GM12872 (cell line): ENCODE measurements at regions not wholly inside any gene's neighbourhood (a gene's known extent, or its start where the extent isn't known, plus 50 kb on each side); places are given as distances from the start of the nearest gene placed in this dataset.

ENCODE experiments used
- TF ChIP-seq, protein P1 (sequence below): IDR thresholded peaks from 3 replicates; pipeline ENCODE4 v1.5.1; 2011; ENCODE audit warnings: low read depth, mild to moderate bottlenecking, low read length, moderate library complexity; ENCODE audit not compliant: insufficient read depth

GRCh38 chr18:51290860-51291259 is 93.4 kb upstream of the MEX3C start:
- TF ChIP-seq, protein P1, sequence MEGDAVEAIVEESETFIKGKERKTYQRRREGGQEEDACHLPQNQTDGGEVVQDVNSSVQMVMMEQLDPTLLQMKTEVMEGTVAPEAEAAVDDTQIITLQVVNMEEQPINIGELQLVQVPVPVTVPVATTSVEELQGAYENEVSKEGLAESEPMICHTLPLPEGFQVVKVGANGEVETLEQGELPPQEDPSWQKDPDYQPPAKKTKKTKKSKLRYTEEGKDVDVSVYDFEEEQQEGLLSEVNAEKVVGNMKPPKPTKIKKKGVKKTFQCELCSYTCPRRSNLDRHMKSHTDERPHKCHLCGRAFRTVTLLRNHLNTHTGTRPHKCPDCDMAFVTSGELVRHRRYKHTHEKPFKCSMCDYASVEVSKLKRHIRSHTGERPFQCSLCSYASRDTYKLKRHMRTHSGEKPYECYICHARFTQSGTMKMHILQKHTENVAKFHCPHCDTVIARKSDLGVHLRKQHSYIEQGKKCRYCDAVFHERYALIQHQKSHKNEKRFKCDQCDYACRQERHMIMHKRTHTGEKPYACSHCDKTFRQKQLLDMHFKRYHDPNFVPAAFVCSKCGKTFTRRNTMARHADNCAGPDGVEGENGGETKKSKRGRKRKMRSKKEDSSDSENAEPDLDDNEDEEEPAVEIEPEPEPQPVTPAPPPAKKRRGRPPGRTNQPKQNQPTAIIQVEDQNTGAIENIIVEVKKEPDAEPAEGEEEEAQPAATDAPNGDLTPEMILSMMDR, result no peak

DNA sequence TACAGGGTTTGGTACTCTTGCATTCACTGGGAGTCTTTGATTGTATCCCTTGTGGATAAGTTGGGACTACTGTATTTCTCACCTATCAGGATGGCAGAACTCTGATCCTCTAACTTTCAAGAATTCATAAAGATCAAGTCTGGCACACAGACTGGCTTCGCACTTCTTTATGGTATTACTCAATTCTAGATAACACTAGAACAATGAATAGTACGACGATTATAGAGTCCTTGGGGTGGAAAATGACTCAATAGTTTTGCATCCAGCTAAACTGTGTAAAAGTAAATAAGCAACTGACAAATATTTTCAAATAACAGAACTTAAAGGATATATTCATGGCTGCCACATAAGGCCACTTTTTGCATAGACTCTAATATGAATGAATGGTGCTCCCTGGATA is 103.4 kb upstream of the MEX3C start:
- TF ChIP-seq, protein P1, result no peak

DNA sequence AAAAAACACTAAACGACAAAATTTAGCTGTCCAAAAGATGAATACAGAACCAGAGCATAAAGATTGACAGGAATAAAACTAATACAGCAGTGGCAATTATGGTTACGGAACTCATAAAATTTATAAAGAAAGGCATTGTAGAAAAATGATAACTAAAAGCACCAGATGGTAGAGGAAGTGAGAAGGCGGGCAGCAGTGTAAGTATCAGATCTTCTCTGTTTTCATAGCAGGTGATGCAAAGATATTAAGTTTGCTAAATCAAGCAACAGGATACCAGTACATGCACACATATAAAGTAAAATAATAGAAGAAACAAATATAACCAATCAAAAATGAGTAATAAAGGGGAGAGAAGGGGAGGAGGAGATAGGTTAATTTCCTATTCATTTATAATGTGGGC is 103.9 kb upstream of the MEX3C start:
- TF ChIP-seq, protein P1, result no peak

GRCh38 chr18:51316677-51317076 is 119.2 kb upstream of the MEX3C start:
- TF ChIP-seq, protein P1, result no peak

DNA sequence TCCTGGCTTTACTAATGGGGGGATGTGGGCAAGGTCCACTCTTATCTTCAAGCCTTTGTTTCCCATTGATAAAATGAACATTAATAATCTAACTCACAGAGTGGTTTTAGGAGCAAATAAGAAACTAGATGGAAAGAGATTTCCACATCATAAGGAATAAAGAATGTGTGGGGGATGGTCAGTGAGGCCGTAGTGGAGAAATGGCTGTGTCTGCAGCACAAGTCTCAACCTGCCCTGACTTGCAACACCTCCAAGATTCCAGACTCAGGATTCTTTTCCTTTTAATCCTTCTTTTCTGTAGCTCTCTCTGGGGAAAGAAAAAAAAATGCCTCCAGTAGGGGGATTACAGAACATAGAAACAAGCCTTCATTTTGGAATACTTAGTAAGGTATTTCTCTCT is 124.2 kb upstream of the MEX3C start:
- TF ChIP-seq, protein P1, result no peak

GRCh38 chr18:51323961-51324360 is 126.5 kb upstream of the MEX3C start:
- TF ChIP-seq, protein P1, result no peak

DNA sequence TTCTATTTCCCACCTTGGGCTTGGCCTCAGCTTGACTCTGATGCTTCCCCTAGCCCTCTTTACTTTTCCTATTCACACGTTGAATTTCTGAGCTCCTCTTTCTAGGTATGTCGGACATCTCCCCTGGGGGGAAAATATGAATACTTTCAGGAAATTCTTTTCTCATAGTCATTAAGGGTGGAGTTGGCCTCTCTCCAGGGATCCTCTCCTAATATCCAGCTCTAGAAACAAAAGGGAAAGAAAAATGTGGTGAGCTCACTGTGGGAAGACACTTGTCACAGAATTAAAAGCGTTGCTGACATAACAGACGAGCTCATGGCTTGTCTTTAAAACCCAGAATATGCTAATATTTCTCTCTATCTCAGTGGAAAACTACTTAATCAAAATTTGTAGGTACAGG is 132.7 kb upstream of the MEX3C start:
- TF ChIP-seq, protein P1, result no peak

- TF ChIP-seq, protein P1, result no peak
Measured at GRCh38 chr18:51330739-51331138, 133.3 kb upstream of the MEX3C start.
